Upper lobe of left lung (tissue), 4 donors: ENCODE measurements at regions not wholly inside any gene's neighbourhood (a gene's known extent, or its start where the extent isn't known, plus 50 kb on each side); places are given as distances from the start of the nearest gene placed in this dataset.

Experiments
- CTCF ChIP-seq, 6 experiments: fragments of 450-650 bp in 4 of 6; fragments of 200-600 bp in 2 of 6; sonication (generic) in 2 of 6; IDR thresholded peaks; one replicate each; pipeline ENCODE4 v1.5.1; 2016 to 2019; ENCODE audit warnings: antibody characterized with exemption in 6 of 6
- EP300 ChIP-seq, 4 donors: sonication (generic); formaldehyde crosslinking; IDR thresholded peaks; one replicate each; pipeline ENCODE4 v1.5.1; 2017; ENCODE audit warnings: antibody characterized with exemption in 4 of 4, control low read depth in 2 of 4

- no peak for TF ChIP-seq CTCF (IDR thresholded peaks at IDR 0.05)
- TF ChIP-seq EP300 (IDR thresholded peaks at IDR 0.05) = no peak
Measured at GRCh38 chr3:22115581-22115980, 364.6 kb upstream of the ZNF385D start.
